K562 (cell line): ENCODE measurements at regions not wholly inside any gene's neighbourhood (a gene's known extent, or its start where the extent isn't known, plus 50 kb on each side); places are given as distances from the start of the nearest gene placed in this dataset.
"Not testable (repeated sequence)": the region's sequence is repeated elsewhere in the genome, so short reads cannot be mapped to it uniquely, and the experiment has no call there.

ENCODE experiments used
- BACH1 ChIP-seq: fragments of 200-800 bp; sonication (Bioruptor generic); IDR thresholded peaks from 2 replicates; pipeline ENCODE4 v1.6.1; 2016; ENCODE audit warnings: missing genetic modification characterization, missing compliant biosample characterization
- CBFB ChIP-seq: sonication (generic); formaldehyde crosslinking; IDR thresholded peaks from 2 replicates; pipeline ENCODE4 v1.4.0; 2020; ENCODE audit warnings: mild to moderate bottlenecking, missing genetic modification reagents
- FOXK2 ChIP-seq, 2 experiments: fragments of 450-650 bp; IDR thresholded peaks in 1 of 2; conservative IDR thresholded peaks in 1 of 2; 2 replicates each; pipeline ENCODE4 v1.6.1; 2016; ENCODE audit warnings: low read depth in 2 of 2, mild to moderate bottlenecking in 1 of 2
- KAT7 ChIP-seq: sonication (generic); formaldehyde crosslinking; IDR thresholded peaks from 2 replicates; pipeline ENCODE4 v1.8.0; 2022; ENCODE audit warnings: missing genetic modification reagents, mild to moderate bottlenecking, borderline replicate concordance
- NFYB ChIP-seq: IDR thresholded peaks from 2 replicates; pipeline ENCODE4 v1.6.1; 2011; ENCODE audit warnings: mild to moderate bottlenecking, moderate library complexity; ENCODE audit not compliant: insufficient read length; ENCODE audit errors: extremely low read depth
- SP2 ChIP-seq: IDR thresholded peaks from 2 replicates; pipeline ENCODE4 v1.6.1; 2011; ENCODE audit warnings: mild to moderate bottlenecking, low read depth, low read length, moderate library complexity; ENCODE audit not compliant: poor library complexity, severe bottlenecking; ENCODE audit errors: extremely low read depth
- ZNF668 ChIP-seq: fragments of 250-450 bp; sonication (Bioruptor Pico); IDR thresholded peaks from 2 replicates; pipeline ENCODE4 v1.8.0; 2022; ENCODE audit warnings: mild to moderate bottlenecking, inconsistent platforms
- TF ChIP-seq, protein P1 (sequence below): sonication (generic); formaldehyde crosslinking; IDR thresholded peaks from 2 replicates; pipeline ENCODE4 v1.9.0; 2022; ENCODE audit warnings: mild to moderate bottlenecking, missing genetic modification reagents
- TF ChIP-seq, protein P2 (sequence below), 2 experiments: fragments of 450-650 bp in 1 of 2; sonication (generic) in 1 of 2; formaldehyde crosslinking in 1 of 2; IDR thresholded peaks in 1 of 2; conservative IDR thresholded peaks in 1 of 2; 2 replicates each; pipeline versions ENCODE4 v1.6.1 to v1.8.1; 2016 to 2023; ENCODE audit warnings: mild to moderate bottlenecking in 2 of 2, moderate library complexity in 2 of 2, inconsistent platforms in 1 of 2, missing genetic modification reagents in 1 of 2

DNA sequence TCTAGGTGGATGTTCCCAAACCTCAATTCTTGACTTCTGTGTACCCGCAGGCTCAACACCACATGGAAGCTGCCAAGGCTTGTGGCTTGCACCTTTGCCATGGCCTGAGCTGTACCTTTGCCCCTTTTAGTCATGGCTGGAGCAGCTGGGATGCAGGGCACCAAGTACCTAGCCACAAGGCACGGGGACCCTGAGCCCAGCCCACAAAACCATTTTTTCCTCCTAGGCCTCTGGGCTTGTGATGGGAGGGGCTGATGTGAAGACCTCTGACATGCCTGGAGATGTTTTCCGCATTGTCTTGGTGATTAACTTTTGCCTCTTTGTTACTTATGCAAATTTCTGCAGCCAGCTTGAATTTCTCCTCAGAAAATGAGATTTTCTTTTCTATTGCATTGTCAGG, 156.7 kb downstream of the UTRN start:
- TF ChIP-seq FOXK2 (conservative IDR thresholded peaks at IDR 0.05 in 1 of 2, IDR thresholded peaks at IDR 0.05 in 1 of 2; ENCODE audit: low read depth in 2 of 2); BACH1 (tag); ZNF668 (CRISPR knock-in tag); SP2; NFYB; CBFB (CRISPR knock-in tag); KAT7 (CRISPR knock-in tag): not testable (repeated sequence)
- TF ChIP-seq, protein P1, sequence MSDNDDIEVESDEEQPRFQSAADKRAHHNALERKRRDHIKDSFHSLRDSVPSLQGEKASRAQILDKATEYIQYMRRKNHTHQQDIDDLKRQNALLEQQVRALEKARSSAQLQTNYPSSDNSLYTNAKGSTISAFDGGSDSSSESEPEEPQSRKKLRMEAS = not testable (repeated sequence)
- TF ChIP-seq, protein P2, sequence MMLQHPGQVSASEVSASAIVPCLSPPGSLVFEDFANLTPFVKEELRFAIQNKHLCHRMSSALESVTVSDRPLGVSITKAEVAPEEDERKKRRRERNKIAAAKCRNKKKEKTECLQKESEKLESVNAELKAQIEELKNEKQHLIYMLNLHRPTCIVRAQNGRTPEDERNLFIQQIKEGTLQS (IDR thresholded peaks at IDR 0.05) = not testable (repeated sequence)
- TF ChIP-seq, protein P2 (CRISPR knock-in tag; conservative IDR thresholded peaks at IDR 0.05) = not testable (repeated sequence)
